Endodermal cell (in vitro differentiated cells): ENCODE measurements at regions not wholly inside any gene's neighbourhood (a gene's known extent, or its start where the extent isn't known, plus 50 kb on each side); places are given as distances from the start of the nearest gene placed in this dataset.

ENCODE experiments used
- DNase-seq: peaks from one replicate; pipeline ENCODE4 v3.0.0-alpha.2; 2017
- H3K27ac ChIP-seq: 2 replicates; pipeline ENCODE4 v1.5.1; 2013; ENCODE audit warnings: mild to moderate bottlenecking, low read depth, low read length, moderate library complexity
- H3K27me3 ChIP-seq: 2 replicates; pipeline ENCODE4 v1.6.1; 2013; ENCODE audit warnings: mild to moderate bottlenecking, low read length, moderate library complexity; ENCODE audit not compliant: insufficient read depth, control insufficient read depth, poor library complexity, severe bottlenecking
- H3K36me3 ChIP-seq: 2 replicates; pipeline ENCODE4 v1.7.0; 2013; ENCODE audit warnings: mild to moderate bottlenecking, low read length, moderate library complexity; ENCODE audit not compliant: control insufficient read depth, insufficient read depth
- H3K4me1 ChIP-seq: one replicate; pipeline ENCODE4 v1.7.0; 2013; ENCODE audit warnings: low read length; ENCODE audit not compliant: control insufficient read depth, insufficient read depth
- H3K4me3 ChIP-seq: 2 replicates; pipeline ENCODE4 v1.5.1; 2013; ENCODE audit warnings: mild to moderate bottlenecking, low read length, moderate library complexity
- H3K9ac ChIP-seq: 2 replicates; pipeline ENCODE4 v1.6.1; 2013; ENCODE audit warnings: mild to moderate bottlenecking, low read length, moderate library complexity; ENCODE audit not compliant: poor library complexity, severe bottlenecking; ENCODE audit errors: extremely low read depth
- H3K9me3 ChIP-seq: 2 replicates; pipeline ENCODE4 v1.6.1; 2013; ENCODE audit warnings: mild to moderate bottlenecking, low read length, moderate library complexity; ENCODE audit not compliant: control insufficient read depth
- H3K27ac Mint-ChIP-seq: 2 replicates; pipeline ENCODE4 v1.8.0; 2020; ENCODE audit warnings: mixed read lengths
- H3K27me3 Mint-ChIP-seq: 2 replicates; pipeline ENCODE4 v1.8.0; 2021; ENCODE audit warnings: mild to moderate bottlenecking, mixed read lengths; ENCODE audit not compliant: insufficient read depth
- H3K36me3 Mint-ChIP-seq: 2 replicates; pipeline ENCODE4 v1.8.0; 2020; ENCODE audit warnings: low read depth, mixed read lengths
- H3K4me1 Mint-ChIP-seq: 2 replicates; pipeline ENCODE4 v1.8.0; 2020; ENCODE audit warnings: mixed read lengths
- H3K4me3 Mint-ChIP-seq: 2 replicates; pipeline ENCODE4 v1.8.0; 2020; ENCODE audit warnings: mild to moderate bottlenecking, moderate library complexity, mixed read lengths
- H3K9me3 Mint-ChIP-seq: 2 replicates; pipeline ENCODE4 v1.8.0; 2020; ENCODE audit warnings: mild to moderate bottlenecking, mixed read lengths
- CTCF ChIP-seq: fragments of 200-600 bp; sonication (generic); conservative IDR thresholded peaks from 2 replicates; pipeline ENCODE4 v1.5.0; 2021; ENCODE audit warnings: antibody characterized with exemption, mild to moderate bottlenecking
- WGBS, 2 experiments: methylation state at CpG; one replicate each; pipeline versions ENCODE4 v1.1.5 to v1.1.7; 2013; ENCODE audit warnings: missing lambda C conversion rate in 2 of 2, mixed read lengths in 1 of 2; ENCODE audit not compliant: insufficient coverage in 1 of 2, insufficient read length in 1 of 2; 5-methylcytosine and 5-hydroxymethylcytosine counted together

GRCh38 chr14:101055106-101055662 is 151.7 kb upstream of the RTL1 start:
- H3K9ac ChIP-seq = no peak overlapping the region
- Mint-ChIP-seq H3K27me3 (peaks cover 4% of the 10 kb centered on the region), H3K4me3 (no peak overlapping the region), H3K4me1 (no peaks in the 10 kb centered on the region), H3K36me3 (no peaks in the 10 kb centered on the region), H3K27ac (no peak overlapping the region), H3K9me3 (peaks cover 19% of the 10 kb centered on the region)
- 92% methylated on average over 9 to 15 of the region's 15 CpGs for WGBS, 2 experiments
- no peak overlapping the region for H3K27ac ChIP-seq
- H3K4me3 ChIP-seq = no peak overlapping the region
- H3K36me3 ChIP-seq = no peaks in the 10 kb centered on the region
- DNase-seq = no peak
- no peaks in the 10 kb centered on the region for H3K27me3 ChIP-seq
- H3K4me1 ChIP-seq = no peaks in the 10 kb centered on the region
- peaks cover 5% of the 10 kb centered on the region for H3K9me3 ChIP-seq
- TF ChIP-seq CTCF = no peak

- H3K4me1 Mint-ChIP-seq = no peaks in the 10 kb centered on the region
- H3K27me3 Mint-ChIP-seq = peaks cover 4% of the 10 kb centered on the region
- H3K27ac Mint-ChIP-seq = no peak overlapping the region
- TF ChIP-seq CTCF = no peak
- no peak overlapping the region for H3K27ac ChIP-seq
- no peak overlapping the region for H3K4me3 ChIP-seq
- H3K4me3 Mint-ChIP-seq = no peak overlapping the region
- H3K9me3 Mint-ChIP-seq = peaks cover 18% of the 10 kb centered on the region
- peaks cover 5% of the 10 kb centered on the region for H3K9me3 ChIP-seq
- DNase-seq = no peak
- H3K9ac ChIP-seq = no peak overlapping the region
- no peaks in the 10 kb centered on the region for H3K4me1 ChIP-seq
- WGBS, 2 experiments = 96 to 98% methylated on average over 12 of the region's 12 CpGs
- no peaks in the 10 kb centered on the region for H3K36me3 ChIP-seq
- H3K36me3 Mint-ChIP-seq = no peaks in the 10 kb centered on the region
- no peaks in the 10 kb centered on the region for H3K27me3 ChIP-seq
Observed at GRCh38 chr14:101055776-101056374, 152.4 kb upstream of the RTL1 start.

- 91 to 97% methylated on average over 1 to 2 of the region's 2 CpGs for WGBS, 2 experiments
- DNase-seq = no peak
- Histone ChIP-seq H3K36me3 (no peaks in the 10 kb centered on the region), H3K27ac (no peak overlapping the region), H3K9ac (no peak overlapping the region), H3K9me3 (peaks cover 5% of the 10 kb centered on the region), H3K27me3 (no peaks in the 10 kb centered on the region), H3K4me1 (no peaks in the 10 kb centered on the region), H3K4me3 (no peak overlapping the region)
- Mint-ChIP-seq H3K27ac (no peak overlapping the region), H3K4me1 (no peaks in the 10 kb centered on the region), H3K36me3 (no peaks in the 10 kb centered on the region), H3K27me3 (peaks cover 4% of the 10 kb centered on the region), H3K9me3 (peaks cover 23% of the 10 kb centered on the region), H3K4me3 (no peak overlapping the region)
- no peak for TF ChIP-seq CTCF
Observed at GRCh38 chr14:101056446-101056845, 152.9 kb upstream of the RTL1 start.
